ENCODE measurements at regions not wholly inside any gene's neighbourhood (a gene's known extent, or its start where the extent isn't known, plus 50 kb on each side); places are given as distances from the start of the nearest gene placed in this dataset.
"Not testable (repeated sequence)": the region's sequence is repeated elsewhere in the genome, so short reads cannot be mapped to it uniquely, and the experiment has no call there.

DNA sequence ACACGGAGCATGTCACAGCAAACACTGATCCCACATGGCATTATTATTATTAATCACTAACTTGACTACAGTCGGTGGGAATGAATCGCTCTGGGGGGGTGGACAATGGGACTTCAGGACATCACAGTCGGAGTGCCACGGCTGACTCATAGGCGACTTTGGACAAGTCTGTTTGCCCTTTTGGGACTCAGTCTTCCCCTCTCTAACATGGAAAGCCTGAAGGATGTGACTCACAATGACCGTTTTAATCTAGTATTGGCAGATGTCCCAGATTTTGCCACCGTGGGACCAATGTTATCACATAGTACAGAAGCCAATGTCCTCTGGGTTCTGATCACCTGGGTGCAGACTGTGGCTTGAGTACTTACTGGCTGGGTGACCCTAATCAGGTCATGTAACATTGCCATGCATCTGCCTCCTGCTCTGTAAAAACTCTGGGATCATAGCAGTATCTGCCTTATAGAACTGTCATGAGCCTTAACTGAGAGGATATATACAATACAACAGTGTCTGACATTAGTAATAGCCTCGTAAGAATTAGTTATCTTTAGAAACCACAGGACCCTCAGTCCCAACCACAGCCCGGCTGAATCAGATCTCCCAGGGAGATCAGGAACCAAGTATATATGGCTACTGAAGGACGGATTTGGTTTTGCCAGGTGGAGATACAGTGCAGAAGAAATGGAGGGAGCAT, 362.6 kb downstream of the BCL11B start:
- H3K4me3 ChIP-seq (ENCODE audit: low read length in 2 of 2): no peak overlapping the region
- H3K27me3 ChIP-seq (ENCODE audit: control insufficient read depth in 2 of 2, insufficient read depth in 2 of 2, low read length in 2 of 2): peaks cover 0 to 4% of the 10 kb centered on the region in 2 donors
- H3K9me3 ChIP-seq (ENCODE audit: control insufficient read depth in 2 of 2, low read length in 2 of 2): no peaks in the 10 kb centered on the region
- no peaks in the 10 kb centered on the region for H3K36me3 ChIP-seq (ENCODE audit: control insufficient read depth in 2 of 2, insufficient read depth in 2 of 2, low read length in 2 of 2)
- H3K27ac ChIP-seq (ENCODE audit: low read depth in 2 of 2, low read length in 2 of 2): no peak overlapping the region
- no peaks in the 10 kb centered on the region for H3K4me1 ChIP-seq (ENCODE audit: control insufficient read depth in 2 of 2, insufficient read depth in 2 of 2, low read length in 2 of 2)
- no peak overlapping the region for H3K9ac ChIP-seq (ENCODE audit: low read depth in 1 of 2, low read length in 2 of 2)

DNA sequence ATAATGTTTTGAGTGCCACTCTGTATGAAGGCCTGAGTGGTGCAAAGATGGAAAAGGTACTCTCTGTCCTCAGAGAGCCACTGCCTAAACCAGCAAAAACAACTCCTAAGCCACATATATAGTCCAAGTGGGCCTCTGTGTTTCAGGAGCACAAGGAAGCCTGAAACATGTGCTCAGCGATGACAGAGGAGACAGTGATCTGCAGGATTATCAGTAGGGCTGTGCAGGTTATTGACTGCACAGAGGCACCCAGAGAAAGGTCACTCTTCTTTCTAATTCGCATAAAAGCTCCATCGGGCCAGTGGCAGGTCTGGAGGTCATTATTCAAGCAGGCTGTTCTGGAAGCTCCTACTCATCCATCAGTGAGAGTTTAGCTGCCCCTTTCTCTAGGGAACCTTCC, 361.9 kb downstream of the BCL11B start:
- Histone ChIP-seq H3K27me3 (ENCODE audit: control insufficient read depth in 2 of 2, insufficient read depth in 2 of 2, low read length in 2 of 2) (peaks cover 0 to 4% of the 10 kb centered on the region in 2 donors), H3K4me1 (ENCODE audit: control insufficient read depth in 2 of 2, insufficient read depth in 2 of 2, low read length in 2 of 2) (no peaks in the 10 kb centered on the region)

DNA sequence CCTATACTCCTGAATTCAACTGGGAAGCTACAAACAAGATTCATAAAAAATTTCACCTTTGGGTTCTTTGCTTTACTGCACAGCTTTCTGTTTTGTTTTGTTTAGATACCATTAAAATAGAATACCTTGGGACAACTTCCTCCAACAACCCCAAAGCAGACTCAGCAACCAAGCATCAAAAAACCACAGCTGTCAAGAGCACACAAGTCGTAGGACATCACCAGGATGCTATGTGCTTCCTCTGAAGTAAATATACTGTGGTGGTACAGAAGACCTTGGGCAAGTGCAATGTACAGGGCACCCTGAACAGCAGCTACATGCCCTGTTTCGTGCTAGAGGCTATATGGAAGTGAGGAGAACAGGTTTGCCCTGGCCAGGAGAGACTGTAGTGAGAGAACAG, 359.3 kb downstream of the BCL11B start:
- Histone ChIP-seq H3K9ac (ENCODE audit: low read depth in 1 of 2, low read length in 2 of 2) (no peak overlapping the region), H3K27me3 (ENCODE audit: control insufficient read depth in 2 of 2, insufficient read depth in 2 of 2, low read length in 2 of 2) (peaks cover 0 to 2% of the 10 kb centered on the region in 2 donors), H3K9me3 (ENCODE audit: control insufficient read depth in 2 of 2, low read length in 2 of 2) (no peaks in the 10 kb centered on the region), H3K27ac (ENCODE audit: low read depth in 2 of 2, low read length in 2 of 2) (no peak overlapping the region), H3K36me3 (ENCODE audit: control insufficient read depth in 2 of 2, insufficient read depth in 2 of 2, low read length in 2 of 2) (no peaks in the 10 kb centered on the region), H3K4me3 (ENCODE audit: low read length in 2 of 2) (no peak overlapping the region), H3K4me1 (ENCODE audit: control insufficient read depth in 2 of 2, insufficient read depth in 2 of 2, low read length in 2 of 2) (peaks cover 0 to 5% of the 10 kb centered on the region in 2 donors)

More for the DNA sequence above, 361.9 kb downstream of the BCL11B start:
- Histone ChIP-seq H3K36me3 (ENCODE audit: control insufficient read depth in 2 of 2, insufficient read depth in 2 of 2, low read length in 2 of 2) (no peaks in the 10 kb centered on the region), H3K27ac (ENCODE audit: low read depth in 2 of 2, low read length in 2 of 2) (no peak overlapping the region), H3K9me3 (ENCODE audit: control insufficient read depth in 2 of 2, low read length in 2 of 2) (no peaks in the 10 kb centered on the region), H3K4me3 (ENCODE audit: low read length in 2 of 2) (no peak overlapping the region), H3K9ac (ENCODE audit: low read depth in 1 of 2, low read length in 2 of 2) (no peak overlapping the region)

DNA sequence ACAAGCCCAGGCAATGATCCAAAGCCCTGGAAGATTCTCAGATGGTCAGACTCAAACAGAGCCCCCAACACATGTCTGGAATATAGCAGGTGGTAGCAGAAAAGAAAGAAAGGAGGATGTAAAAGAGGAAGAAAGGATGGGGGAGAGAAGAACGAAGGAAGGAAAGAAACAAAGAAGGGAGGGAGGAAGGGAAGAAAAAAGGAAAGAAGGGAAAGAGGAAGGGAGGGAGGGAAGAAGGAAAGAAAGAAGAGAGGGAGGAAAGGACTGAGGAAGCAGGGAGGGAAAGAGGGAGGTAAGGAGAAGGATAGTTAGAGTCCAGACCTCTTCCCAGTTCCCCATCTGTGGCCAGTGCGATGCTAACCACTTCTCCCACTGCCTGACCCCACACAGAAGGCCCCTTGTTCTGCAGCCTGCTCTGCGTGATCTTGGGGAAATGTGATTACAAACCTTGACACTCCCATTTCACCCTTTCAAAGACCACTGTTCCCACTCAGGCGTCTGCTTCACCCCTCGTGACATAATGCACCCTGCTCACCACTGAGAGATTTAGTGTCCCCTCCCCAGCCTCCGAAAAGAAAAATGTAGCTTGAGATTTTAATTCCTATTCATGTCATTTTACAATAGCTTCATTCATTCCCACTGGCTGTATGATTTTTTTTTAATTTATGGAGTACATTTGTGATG, 357.9 kb downstream of the BCL11B start:
- Histone ChIP-seq H3K4me3 (ENCODE audit: low read length in 2 of 2) (no peak overlapping the region), H3K4me1 (ENCODE audit: control insufficient read depth in 2 of 2, insufficient read depth in 2 of 2, low read length in 2 of 2) (peaks cover 0 to 5% of the 10 kb centered on the region in 2 donors), H3K27me3 (ENCODE audit: control insufficient read depth in 2 of 2, insufficient read depth in 2 of 2, low read length in 2 of 2) (peaks cover 0 to 2% of the 10 kb centered on the region in 2 donors), H3K9me3 (ENCODE audit: control insufficient read depth in 2 of 2, low read length in 2 of 2) (no peaks in the 10 kb centered on the region), H3K36me3 (ENCODE audit: control insufficient read depth in 2 of 2, insufficient read depth in 2 of 2, low read length in 2 of 2) (no peaks in the 10 kb centered on the region), H3K9ac (ENCODE audit: low read depth in 1 of 2, low read length in 2 of 2) (no peak overlapping the region), H3K27ac (ENCODE audit: low read depth in 2 of 2, low read length in 2 of 2) (no peak overlapping the region)

DNA sequence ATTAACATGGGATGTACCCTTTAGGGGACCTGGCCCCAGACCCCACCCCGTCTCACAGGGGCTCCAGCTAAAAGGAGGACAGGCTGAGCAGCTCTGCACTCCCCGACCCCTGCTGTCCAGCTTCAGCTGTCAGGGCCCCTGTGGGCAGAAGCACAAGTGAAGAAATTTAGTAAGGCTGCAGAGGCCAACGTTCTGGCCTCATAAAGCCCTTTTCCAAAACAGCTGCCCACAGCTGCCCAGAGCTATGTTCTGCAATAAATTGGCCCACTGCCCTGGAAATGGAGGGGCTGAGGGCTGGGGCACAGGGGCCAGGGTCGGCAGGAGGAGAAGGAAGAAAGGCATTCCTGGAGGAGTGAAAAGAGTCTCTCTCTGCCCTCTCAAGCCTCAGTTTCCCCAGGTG, 357.1 kb downstream of the BCL11B start:
- Histone ChIP-seq H3K27me3 (ENCODE audit: control insufficient read depth in 2 of 2, insufficient read depth in 2 of 2, low read length in 2 of 2) (peaks cover 0 to 5% of the 10 kb centered on the region in 2 donors), H3K4me3 (ENCODE audit: low read length in 2 of 2) (no peak overlapping the region), H3K9me3 (ENCODE audit: control insufficient read depth in 2 of 2, low read length in 2 of 2) (no peaks in the 10 kb centered on the region), H3K36me3 (ENCODE audit: control insufficient read depth in 2 of 2, insufficient read depth in 2 of 2, low read length in 2 of 2) (no peaks in the 10 kb centered on the region), H3K4me1 (ENCODE audit: control insufficient read depth in 2 of 2, insufficient read depth in 2 of 2, low read length in 2 of 2) (peaks cover 0 to 5% of the 10 kb centered on the region in 2 donors), H3K27ac (ENCODE audit: low read depth in 2 of 2, low read length in 2 of 2) (no peak overlapping the region), H3K9ac (ENCODE audit: low read depth in 1 of 2, low read length in 2 of 2) (no peak overlapping the region)

DNA sequence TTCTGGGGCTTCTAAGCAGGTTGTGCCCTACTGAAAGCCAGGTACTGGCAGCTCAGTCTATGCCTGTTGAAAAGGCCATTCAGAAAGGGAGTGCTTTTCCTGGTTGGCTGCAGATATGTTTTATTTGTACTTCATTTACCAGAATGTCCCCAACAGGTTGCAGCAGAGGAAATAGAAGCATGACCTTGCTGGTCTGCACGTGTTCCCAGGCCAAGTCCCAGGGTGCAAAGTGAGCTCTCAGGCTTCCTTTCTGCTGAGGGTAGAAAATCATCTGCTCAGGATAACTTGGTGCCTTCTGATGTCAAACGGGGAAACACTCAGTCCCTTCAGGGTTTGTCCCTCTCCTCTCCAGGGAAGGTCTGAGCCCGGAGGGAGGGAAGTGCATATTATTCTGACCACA, 356.4 kb downstream of the BCL11B start:
- H3K9ac ChIP-seq (ENCODE audit: low read depth in 1 of 2, low read length in 2 of 2): no peak overlapping the region
- H3K27ac ChIP-seq (ENCODE audit: low read depth in 2 of 2, low read length in 2 of 2): no peak overlapping the region
- H3K4me3 ChIP-seq (ENCODE audit: low read length in 2 of 2): no peak overlapping the region

DNA sequence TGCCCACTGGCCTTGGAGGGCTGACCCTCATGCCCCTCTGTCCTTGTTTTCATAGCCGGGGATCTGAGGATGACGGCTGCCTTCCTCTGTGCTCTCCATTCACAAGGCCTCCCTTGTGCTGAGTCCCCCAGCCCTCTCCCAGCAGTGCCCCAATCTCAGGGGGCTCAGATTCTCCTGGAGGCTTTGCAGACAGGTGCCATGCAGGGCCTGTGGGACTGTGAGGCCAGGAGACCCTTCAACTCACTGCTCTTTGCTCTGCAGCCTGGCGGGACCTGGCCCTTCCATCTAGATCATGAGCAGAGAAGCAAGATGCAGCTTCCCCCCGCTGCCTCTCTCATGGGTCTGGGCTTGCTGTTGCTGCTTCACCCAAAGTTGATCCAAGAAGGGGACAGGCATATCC, 356.0 kb downstream of the BCL11B start:
- H3K36me3 ChIP-seq (ENCODE audit: control insufficient read depth in 2 of 2, insufficient read depth in 2 of 2, low read length in 2 of 2): no peaks in the 10 kb centered on the region

More for the DNA sequence above, 356.4 kb downstream of the BCL11B start:
- H3K9me3 ChIP-seq (ENCODE audit: control insufficient read depth in 2 of 2, low read length in 2 of 2): no peaks in the 10 kb centered on the region
- no peaks in the 10 kb centered on the region for H3K36me3 ChIP-seq (ENCODE audit: control insufficient read depth in 2 of 2, insufficient read depth in 2 of 2, low read length in 2 of 2)
- peaks cover 0 to 5% of the 10 kb centered on the region in 2 donors for H3K4me1 ChIP-seq (ENCODE audit: control insufficient read depth in 2 of 2, insufficient read depth in 2 of 2, low read length in 2 of 2)
- H3K27me3 ChIP-seq (ENCODE audit: control insufficient read depth in 2 of 2, insufficient read depth in 2 of 2, low read length in 2 of 2): peaks cover 0 to 5% of the 10 kb centered on the region in 2 donors

DNA sequence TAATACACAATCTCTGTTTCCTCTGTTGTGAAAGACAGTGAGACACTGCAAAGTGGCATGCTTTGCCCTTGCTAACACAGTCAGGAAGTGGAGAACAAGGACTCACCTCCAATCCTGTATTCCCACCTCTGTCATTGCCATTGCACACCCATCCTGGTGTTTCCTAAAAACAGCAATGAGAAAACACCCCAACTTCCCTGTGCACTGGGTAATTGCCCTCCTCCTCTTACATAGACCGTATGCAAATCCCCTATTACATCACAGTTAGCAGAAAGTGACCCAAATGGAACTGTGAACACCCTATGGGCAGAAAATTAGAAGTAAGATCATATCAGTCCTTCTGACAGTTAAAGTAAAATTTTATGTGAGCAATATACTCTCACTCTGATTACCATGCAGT, 355.5 kb downstream of the BCL11B start:
- H3K27ac ChIP-seq (ENCODE audit: low read depth in 2 of 2, low read length in 2 of 2): no peak overlapping the region
- peaks cover 0 to 5% of the 10 kb centered on the region in 2 donors for H3K27me3 ChIP-seq (ENCODE audit: control insufficient read depth in 2 of 2, insufficient read depth in 2 of 2, low read length in 2 of 2)
- H3K9ac ChIP-seq (ENCODE audit: low read depth in 1 of 2, low read length in 2 of 2): no peak overlapping the region
- no peaks in the 10 kb centered on the region for H3K9me3 ChIP-seq (ENCODE audit: control insufficient read depth in 2 of 2, low read length in 2 of 2)
- H3K4me1 ChIP-seq (ENCODE audit: control insufficient read depth in 2 of 2, insufficient read depth in 2 of 2, low read length in 2 of 2): peaks cover 0 to 5% of the 10 kb centered on the region in 2 donors
- H3K36me3 ChIP-seq (ENCODE audit: control insufficient read depth in 2 of 2, insufficient read depth in 2 of 2, low read length in 2 of 2): no peaks in the 10 kb centered on the region
- H3K4me3 ChIP-seq (ENCODE audit: low read length in 2 of 2): no peak overlapping the region

More for the DNA sequence above, 356.0 kb downstream of the BCL11B start:
- H3K27me3 ChIP-seq (ENCODE audit: control insufficient read depth in 2 of 2, insufficient read depth in 2 of 2, low read length in 2 of 2): peaks cover 0 to 5% of the 10 kb centered on the region in 2 donors
- peaks cover 0 to 5% of the 10 kb centered on the region in 2 donors for H3K4me1 ChIP-seq (ENCODE audit: control insufficient read depth in 2 of 2, insufficient read depth in 2 of 2, low read length in 2 of 2)
- H3K9ac ChIP-seq (ENCODE audit: low read depth in 1 of 2, low read length in 2 of 2): no peak overlapping the region
- no peak overlapping the region for H3K27ac ChIP-seq (ENCODE audit: low read depth in 2 of 2, low read length in 2 of 2)
- H3K4me3 ChIP-seq (ENCODE audit: low read length in 2 of 2): no peak overlapping the region
- no peaks in the 10 kb centered on the region for H3K9me3 ChIP-seq (ENCODE audit: control insufficient read depth in 2 of 2, low read length in 2 of 2)

DNA sequence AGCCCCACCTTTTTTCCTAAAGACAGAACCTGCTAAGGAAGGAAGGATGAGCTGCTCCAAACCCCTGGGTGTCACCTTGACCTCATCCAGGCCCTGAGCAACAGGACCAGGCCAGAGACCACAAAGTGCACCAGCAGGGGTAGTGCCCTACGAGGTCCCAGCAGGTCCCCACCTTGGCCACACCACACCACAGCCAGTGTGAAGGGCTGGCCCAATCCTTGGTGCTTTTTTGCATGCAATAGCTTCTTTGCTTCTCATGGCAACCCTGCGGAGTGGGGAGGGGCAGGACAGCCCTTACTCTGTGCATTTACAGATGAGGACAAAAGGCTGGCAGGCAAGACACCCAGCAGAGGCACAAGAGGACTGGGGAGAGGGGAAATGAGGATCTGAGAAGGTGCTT, 352.6 kb downstream of the BCL11B start:
- H3K4me1 ChIP-seq (ENCODE audit: control insufficient read depth in 2 of 2, insufficient read depth in 2 of 2, low read length in 2 of 2): peaks cover 0 to 5% of the 10 kb centered on the region in 2 donors
- no peak overlapping the region for H3K27ac ChIP-seq (ENCODE audit: low read depth in 2 of 2, low read length in 2 of 2)
- H3K27me3 ChIP-seq (ENCODE audit: control insufficient read depth in 2 of 2, insufficient read depth in 2 of 2, low read length in 2 of 2): peaks cover 0 to 3% of the 10 kb centered on the region in 2 donors
- no peaks in the 10 kb centered on the region for H3K9me3 ChIP-seq (ENCODE audit: control insufficient read depth in 2 of 2, low read length in 2 of 2)
- no peak overlapping the region for H3K4me3 ChIP-seq (ENCODE audit: low read length in 2 of 2)
- no peaks in the 10 kb centered on the region for H3K36me3 ChIP-seq (ENCODE audit: control insufficient read depth in 2 of 2, insufficient read depth in 2 of 2, low read length in 2 of 2)
- no peak overlapping the region for H3K9ac ChIP-seq (ENCODE audit: low read depth in 1 of 2, low read length in 2 of 2)

DNA sequence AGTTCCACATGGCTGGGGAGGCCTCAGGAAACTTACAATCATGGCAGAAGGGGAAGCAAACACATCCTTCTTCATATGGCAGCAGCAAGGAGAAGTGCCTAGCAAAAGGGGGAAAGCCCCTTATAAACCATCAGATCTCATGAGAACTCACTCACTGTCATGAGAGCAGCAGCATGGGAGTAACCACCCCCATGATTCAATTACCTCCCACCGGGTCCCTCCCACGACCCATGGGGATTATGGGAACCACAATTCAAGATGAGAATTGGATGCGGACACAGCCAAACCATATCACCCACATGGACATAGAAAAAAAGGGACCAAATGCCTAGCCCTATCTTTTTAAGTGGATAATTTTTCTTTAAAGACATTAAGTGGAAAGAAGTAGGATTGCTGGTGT, 350.7 kb downstream of the BCL11B start:
- not testable (repeated sequence) for H3K4me1 ChIP-seq (ENCODE audit: control insufficient read depth in 2 of 2, insufficient read depth in 2 of 2, low read length in 2 of 2); H3K4me3 ChIP-seq (ENCODE audit: low read length in 2 of 2); H3K9ac ChIP-seq (ENCODE audit: low read depth in 1 of 2, low read length in 2 of 2); H3K27ac ChIP-seq (ENCODE audit: low read depth in 2 of 2, low read length in 2 of 2); H3K36me3 ChIP-seq (ENCODE audit: control insufficient read depth in 2 of 2, insufficient read depth in 2 of 2, low read length in 2 of 2); H3K9me3 ChIP-seq (ENCODE audit: control insufficient read depth in 2 of 2, low read length in 2 of 2); H3K27me3 ChIP-seq (ENCODE audit: control insufficient read depth in 2 of 2, insufficient read depth in 2 of 2, low read length in 2 of 2)

All from mucosa of rectum (tissue), 2 donors.